Astrocyte (in vitro differentiated cells and primary cell): ENCODE measurements at regions not wholly inside any gene's neighbourhood (a gene's known extent, or its start where the extent isn't known, plus 50 kb on each side); places are given as distances from the start of the nearest gene placed in this dataset.

ENCODE experiments used
- DNase-seq: peaks from one replicate; pipeline ENCODE4 v3.0.0-alpha.2; 2010; ENCODE audit warnings: low read depth
- FAIRE-seq: peaks from 2 replicates; lab custom pipeline; 2011; peaks lifted over from hg19 to GRCh38; lab: Jason Lieb, UNC
- H2AFZ ChIP-seq: 2 replicates; pipeline ENCODE4 v1.6.0; 2012; ENCODE audit warnings: low read depth, low read length, inconsistent platforms
- H3K27ac ChIP-seq: 2 replicates; pipeline ENCODE4 v1.5.1; 2011; ENCODE audit warnings: low read depth, low read length, inconsistent platforms
- H3K27me3 ChIP-seq: 2 replicates; pipeline ENCODE4 v1.6.0; 2011; ENCODE audit warnings: low read length, inconsistent platforms; ENCODE audit not compliant: insufficient read depth
- H3K36me3 ChIP-seq: 2 replicates; pipeline ENCODE4 v1.5.1; 2011; ENCODE audit warnings: low read length, inconsistent platforms; ENCODE audit not compliant: insufficient read depth
- H3K4me1 ChIP-seq: 2 replicates; pipeline ENCODE4 v1.5.1; 2011; ENCODE audit warnings: low read length, inconsistent platforms; ENCODE audit not compliant: insufficient read depth
- H3K4me2 ChIP-seq: 2 replicates; pipeline ENCODE4 v1.6.0; 2012; ENCODE audit warnings: low read length, inconsistent platforms
- H3K4me3 ChIP-seq: 2 replicates; pipeline ENCODE4 v1.5.1; 2011; ENCODE audit warnings: low read depth, mild to moderate bottlenecking, low read length, inconsistent platforms; ENCODE audit not compliant: insufficient read depth
- H3K79me2 ChIP-seq: 2 replicates; pipeline ENCODE4 v1.6.0; 2012; ENCODE audit warnings: mild to moderate bottlenecking, low read length, inconsistent platforms; ENCODE audit not compliant: insufficient read depth
- H3K9ac ChIP-seq: 2 replicates; pipeline ENCODE4 v1.6.0; 2012; ENCODE audit warnings: mild to moderate bottlenecking, low read length, inconsistent platforms
- H3K9me3 ChIP-seq: 2 replicates; pipeline ENCODE4 v1.5.1; 2012; ENCODE audit warnings: low read depth, mild to moderate bottlenecking, low read length, inconsistent platforms; ENCODE audit not compliant: insufficient read depth
- H4K20me1 ChIP-seq: 2 replicates; pipeline ENCODE4 v1.6.0; 2012; ENCODE audit warnings: low read length, inconsistent platforms; ENCODE audit not compliant: insufficient read depth
- H3K27ac Mint-ChIP-seq: one replicate; pipeline ENCODE4 v1.8.0; 2021; ENCODE audit warnings: mild to moderate bottlenecking, mixed read lengths; ENCODE audit not compliant: unreplicated experiment
- H3K27me3 Mint-ChIP-seq: one replicate; pipeline ENCODE4 v1.8.0; 2021; ENCODE audit warnings: low read depth, mixed read lengths; ENCODE audit not compliant: unreplicated experiment
- H3K36me3 Mint-ChIP-seq: one replicate; pipeline ENCODE4 v1.8.0; 2021; ENCODE audit warnings: low read depth, mixed read lengths; ENCODE audit not compliant: unreplicated experiment
- H3K4me1 Mint-ChIP-seq: one replicate; pipeline ENCODE4 v1.8.0; 2021; ENCODE audit warnings: low read depth, mixed read lengths; ENCODE audit not compliant: unreplicated experiment
- H3K4me3 Mint-ChIP-seq: one replicate; pipeline ENCODE4 v1.8.0; 2021; ENCODE audit warnings: mild to moderate bottlenecking, moderate library complexity, mixed read lengths; ENCODE audit not compliant: unreplicated experiment
- H3K9me3 Mint-ChIP-seq: one replicate; pipeline ENCODE4 v1.8.0; 2021; ENCODE audit warnings: mild to moderate bottlenecking, mixed read lengths; ENCODE audit not compliant: unreplicated experiment
- CTCF ChIP-seq: IDR thresholded peaks from 2 replicates; pipeline ENCODE4 v1.5.1; 2011; ENCODE audit warnings: low read depth, mild to moderate bottlenecking, inconsistent platforms, low read length, moderate library complexity; ENCODE audit not compliant: insufficient read depth
- EZH2 ChIP-seq: IDR thresholded peaks from 2 replicates; pipeline ENCODE4 v1.6.1; 2012; ENCODE audit warnings: mild to moderate bottlenecking, low read length, inconsistent platforms; ENCODE audit not compliant: insufficient read depth

GRCh38 chr4:183035256-183035655, 63.8 kb upstream of the WWC2 start:
- H3K4me3 Mint-ChIP-seq, result no peak overlapping the region
- no peak overlapping the region for H3K9ac ChIP-seq
- FAIRE-seq, result no peak
- no peaks in the 10 kb centered on the region for H3K4me1 ChIP-seq
- no peak for TF ChIP-seq EZH2
- TF ChIP-seq CTCF, result no peak
- no peaks in the 10 kb centered on the region for H3K36me3 ChIP-seq
- no peak overlapping the region for H3K4me2 ChIP-seq
- H3K9me3 ChIP-seq, result no peaks in the 10 kb centered on the region
- H2AFZ ChIP-seq, result no peak overlapping the region
- peaks cover 17% of the 10 kb centered on the region for H3K27me3 Mint-ChIP-seq
- H3K4me1 Mint-ChIP-seq, result peaks cover 4% of the 10 kb centered on the region
- peaks cover 4% of the 10 kb centered on the region for H3K9me3 Mint-ChIP-seq
- no peaks in the 10 kb centered on the region for H3K79me2 ChIP-seq
- H3K27ac Mint-ChIP-seq, result no peak overlapping the region
- no peak overlapping the region for H3K4me3 ChIP-seq
- no peaks in the 10 kb centered on the region for H4K20me1 ChIP-seq
- no peaks in the 10 kb centered on the region for H3K36me3 Mint-ChIP-seq
- no peaks in the 10 kb centered on the region for H3K27me3 ChIP-seq
- DNase-seq, result no peak
- H3K27ac ChIP-seq, result no peak overlapping the region

- no peak overlapping the region for H3K4me3 ChIP-seq
- TF ChIP-seq EZH2 (no peak), CTCF (no peak)
- H3K4me2 ChIP-seq, result no peak overlapping the region
- no peaks in the 10 kb centered on the region for H3K4me1 ChIP-seq
- H3K9me3 Mint-ChIP-seq, result peaks cover 4% of the 10 kb centered on the region
- no peak overlapping the region for H3K9ac ChIP-seq
- no peak overlapping the region for H3K27ac Mint-ChIP-seq
- no peaks in the 10 kb centered on the region for H3K79me2 ChIP-seq
- no peak for DNase-seq
- no peak for FAIRE-seq
- no peaks in the 10 kb centered on the region for H3K36me3 ChIP-seq
- peaks cover 2% of the 10 kb centered on the region for H3K4me1 Mint-ChIP-seq
- no peak overlapping the region for H3K27ac ChIP-seq
- no peaks in the 10 kb centered on the region for H3K9me3 ChIP-seq
- no peak overlapping the region for H2AFZ ChIP-seq
- H3K36me3 Mint-ChIP-seq, result no peaks in the 10 kb centered on the region
- H3K4me3 Mint-ChIP-seq, result no peak overlapping the region
- H4K20me1 ChIP-seq, result no peaks in the 10 kb centered on the region
- peaks cover 23% of the 10 kb centered on the region for H3K27me3 Mint-ChIP-seq
- no peaks in the 10 kb centered on the region for H3K27me3 ChIP-seq
These were observed 68.2 kb upstream of the WWC2 start for GRCh38 chr4:183030823-183031222.

GRCh38 chr4:183030309-183030708, 68.7 kb upstream of the WWC2 start:
- TF ChIP-seq EZH2, result no peak
- TF ChIP-seq CTCF, result no peak
- Histone ChIP-seq H3K36me3 (no peaks in the 10 kb centered on the region), H3K4me2 (no peak overlapping the region), H3K27ac (no peak overlapping the region), H3K9me3 (no peaks in the 10 kb centered on the region), H4K20me1 (no peaks in the 10 kb centered on the region), H3K9ac (no peak overlapping the region), H3K79me2 (no peaks in the 10 kb centered on the region), H3K27me3 (no peaks in the 10 kb centered on the region), H3K4me1 (no peaks in the 10 kb centered on the region), H2AFZ (no peak overlapping the region), H3K4me3 (no peak overlapping the region)
- Mint-ChIP-seq H3K27me3 (peaks cover 23% of the 10 kb centered on the region), H3K9me3 (peaks cover 4% of the 10 kb centered on the region), H3K4me3 (no peak overlapping the region), H3K4me1 (no peaks in the 10 kb centered on the region), H3K27ac (no peak overlapping the region), H3K36me3 (no peaks in the 10 kb centered on the region)
- DNase-seq (no peak), FAIRE-seq (no peak)
